ENCODE measurements at regions not wholly inside any gene's neighbourhood (a gene's known extent, or its start where the extent isn't known, plus 50 kb on each side); places are given as distances from the start of the nearest gene placed in this dataset.

DNA sequence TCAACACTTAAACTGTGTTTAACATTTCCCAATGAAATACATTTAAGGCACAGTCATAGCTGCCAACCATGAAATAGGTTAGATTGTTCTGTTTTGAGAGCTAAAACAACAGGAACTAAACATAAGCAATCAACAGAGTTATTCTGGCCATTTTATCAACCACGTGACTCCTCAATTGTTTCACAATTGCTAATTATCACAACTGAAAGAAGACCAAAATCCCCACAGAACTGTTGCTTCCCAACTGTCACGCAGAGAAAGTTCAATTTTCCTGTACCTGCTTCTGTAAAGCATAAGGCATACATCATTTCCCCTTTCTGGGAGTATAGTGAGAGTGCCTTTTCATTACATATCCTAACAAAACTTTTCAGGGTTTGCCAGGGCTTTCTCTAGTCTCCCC is 248.6 kb downstream of the EPHA4 start:
- no peak for DNase-seq (ENCODE audit: low read depth in 2 of 2)

DNA sequence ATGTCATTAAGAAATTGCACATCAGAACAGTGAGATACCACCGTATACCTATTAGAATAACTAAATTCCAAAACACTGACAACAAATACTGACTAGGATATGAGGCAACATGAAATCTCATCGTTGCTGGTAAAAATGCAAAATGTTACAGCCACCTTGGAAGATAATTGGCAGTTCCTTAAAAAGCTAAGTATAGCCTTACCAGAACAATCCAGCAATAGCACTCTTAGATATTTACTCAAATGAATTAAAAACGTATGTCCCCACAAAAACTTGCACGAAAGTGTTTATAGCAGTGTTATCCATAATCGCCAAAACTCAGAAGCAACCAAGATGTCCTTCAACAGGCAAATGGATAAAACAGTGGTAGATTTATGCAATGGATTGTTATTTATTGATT is 241.7 kb downstream of the EPHA4 start:
- DNase-seq (ENCODE audit: low read depth in 2 of 2): peak; percentile 26 to 36

DNA sequence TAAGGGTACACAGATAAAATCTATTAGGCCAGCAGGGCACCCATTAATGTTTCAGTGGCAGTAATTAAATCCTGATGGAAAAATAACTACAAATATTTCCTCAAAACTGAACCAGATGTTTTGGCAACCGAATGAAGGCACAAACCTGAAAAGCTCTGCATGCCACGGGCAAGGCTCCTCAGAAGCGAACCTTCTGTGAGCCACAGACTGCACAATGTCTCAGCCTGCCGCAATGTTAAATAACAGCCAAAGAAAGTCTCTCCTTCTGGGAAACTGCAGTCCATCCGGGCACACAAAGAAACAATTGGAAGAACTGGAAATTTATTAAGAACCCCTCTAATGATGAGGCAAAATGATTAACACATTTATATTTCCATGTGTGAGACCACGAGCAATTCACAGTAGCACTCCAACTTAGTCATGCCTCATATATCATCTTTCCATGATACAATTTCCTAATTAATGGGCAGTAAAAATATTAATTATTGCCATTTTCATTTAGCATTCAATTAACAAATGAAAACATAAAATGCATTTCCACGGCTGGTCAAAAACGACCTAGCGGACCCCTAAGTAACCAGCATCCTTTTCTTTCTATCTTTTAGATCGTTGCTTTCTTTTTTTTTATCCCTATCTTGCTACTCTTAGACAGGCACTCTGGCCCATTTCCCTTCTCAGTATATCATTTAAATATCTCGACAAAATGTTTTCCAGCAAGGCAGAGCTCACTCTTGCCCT is 237.5 kb downstream of the EPHA4 start:
- DNase-seq (ENCODE audit: low read depth in 2 of 2): peak; percentile 43 to 54

DNA sequence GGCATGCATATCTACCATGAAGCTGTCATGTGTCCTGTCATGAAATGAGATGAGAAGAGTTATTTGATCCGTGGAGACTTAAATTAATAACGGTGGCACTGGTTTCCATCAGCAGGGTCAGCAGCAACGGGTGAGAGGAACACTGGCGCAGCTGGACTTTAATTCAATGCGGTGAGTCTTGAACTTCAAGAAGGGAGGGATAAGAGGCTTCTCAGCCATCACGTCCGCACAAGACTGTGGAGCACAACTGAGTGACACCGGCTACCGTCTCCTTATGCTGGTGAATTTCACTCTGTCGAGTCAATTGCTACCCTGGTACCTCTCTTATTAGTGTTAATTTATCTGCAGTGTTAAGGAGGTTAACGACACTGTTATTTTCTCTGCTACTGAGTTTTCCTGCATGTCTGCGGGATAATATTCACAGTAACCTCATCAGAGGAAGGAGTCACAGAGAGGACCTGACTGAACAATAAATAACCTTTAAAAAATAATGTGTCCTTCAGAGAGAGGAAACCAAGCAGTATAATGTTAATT is 236.8 kb downstream of the EPHA4 start:
- DNase-seq (ENCODE audit: low read depth in 2 of 2): no peak

DNA sequence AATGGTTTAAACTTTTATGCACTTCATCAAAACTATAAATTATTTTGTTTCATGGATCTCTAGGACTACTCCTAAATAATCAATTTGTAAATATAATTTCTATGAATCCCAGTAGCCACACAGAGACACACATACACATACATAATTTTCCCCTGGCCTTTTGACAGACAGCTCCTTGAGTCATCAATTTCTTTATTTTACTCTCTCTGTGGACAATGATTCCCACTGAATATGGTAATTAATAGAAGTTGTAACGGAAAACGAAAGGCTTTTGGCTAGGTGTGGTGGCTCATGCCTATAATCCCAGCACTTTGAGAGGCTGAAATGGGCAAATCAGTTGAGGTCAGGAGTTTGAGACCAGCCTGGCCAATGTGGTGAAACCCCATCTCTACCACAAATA is 235.1 kb downstream of the EPHA4 start:
- no peak for DNase-seq (ENCODE audit: low read depth in 2 of 2)

DNA sequence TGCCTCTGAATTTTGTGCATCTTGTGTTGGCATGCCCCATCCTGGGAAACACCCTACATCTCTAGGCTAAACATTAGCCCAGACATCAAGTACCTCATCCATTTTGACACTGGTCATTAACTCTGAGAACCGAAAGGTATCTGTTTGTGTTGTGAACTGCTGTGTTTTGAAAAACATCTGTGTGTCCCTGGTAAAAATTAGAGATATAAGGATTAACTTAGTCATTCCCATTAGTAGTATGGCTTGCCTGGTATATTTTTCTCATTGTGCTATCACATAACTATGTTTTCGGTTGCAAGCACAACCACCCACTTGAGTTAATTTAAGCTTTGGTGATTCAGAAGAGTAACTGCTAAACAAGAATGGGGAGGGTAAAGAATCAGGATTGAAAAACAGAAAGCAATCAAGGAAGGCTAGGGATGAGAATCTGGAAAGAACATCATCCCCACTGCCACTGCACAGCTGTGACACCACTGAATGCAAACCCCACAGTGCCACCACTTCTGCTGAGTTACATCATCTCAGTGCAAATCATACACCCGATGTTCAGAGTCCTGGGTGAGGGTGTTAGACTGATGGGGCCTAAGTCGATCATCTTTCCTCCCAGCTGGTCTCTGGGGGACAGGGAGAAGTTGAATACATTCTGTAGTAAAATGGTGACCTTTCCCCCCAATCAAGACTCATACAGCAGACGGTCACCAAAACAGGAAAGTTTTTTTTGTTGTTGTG is 234.0 kb downstream of the EPHA4 start:
- no peak for DNase-seq (ENCODE audit: low read depth in 2 of 2)

DNA sequence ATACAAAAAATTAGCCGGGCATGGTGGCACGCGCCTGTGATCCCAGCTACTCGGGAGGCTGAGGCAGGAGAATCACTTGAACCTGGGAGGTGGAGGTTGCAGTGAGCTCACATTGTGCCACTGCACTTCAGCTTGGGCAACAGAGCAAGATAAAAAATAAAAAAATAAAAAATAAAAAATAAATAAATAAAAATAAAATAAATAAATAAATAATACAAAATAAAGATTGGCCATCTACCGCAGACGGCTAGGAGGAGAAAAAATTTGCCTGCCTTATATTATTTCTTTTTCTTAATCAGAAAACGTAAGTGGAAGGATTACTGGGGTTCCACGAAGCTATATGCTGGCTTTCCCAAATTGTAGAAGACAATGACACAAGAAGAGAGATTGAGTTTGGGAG is 229.7 kb downstream of the EPHA4 start:
- no peak for DNase-seq (ENCODE audit: low read depth in 2 of 2)

DNA sequence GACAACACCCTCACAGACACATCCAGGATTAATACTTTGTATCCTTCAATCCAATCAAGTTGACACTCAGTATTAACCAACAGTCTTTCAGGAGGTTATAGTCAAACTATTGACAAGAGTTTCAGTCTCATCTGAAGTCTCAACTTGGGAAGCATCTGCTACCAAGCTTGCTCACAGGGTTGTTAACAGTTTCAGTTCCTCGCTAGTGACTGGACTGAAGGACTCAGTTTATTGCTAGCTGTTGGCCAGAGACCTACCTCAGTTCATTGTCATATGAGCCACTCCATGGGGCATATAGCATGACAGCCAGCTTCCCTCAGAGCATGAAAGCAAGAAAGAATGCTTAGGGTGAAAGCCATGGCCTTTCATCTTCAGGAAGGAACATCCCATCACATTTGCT is 228.6 kb downstream of the EPHA4 start:
- no peak for DNase-seq (ENCODE audit: low read depth in 2 of 2)

DNA sequence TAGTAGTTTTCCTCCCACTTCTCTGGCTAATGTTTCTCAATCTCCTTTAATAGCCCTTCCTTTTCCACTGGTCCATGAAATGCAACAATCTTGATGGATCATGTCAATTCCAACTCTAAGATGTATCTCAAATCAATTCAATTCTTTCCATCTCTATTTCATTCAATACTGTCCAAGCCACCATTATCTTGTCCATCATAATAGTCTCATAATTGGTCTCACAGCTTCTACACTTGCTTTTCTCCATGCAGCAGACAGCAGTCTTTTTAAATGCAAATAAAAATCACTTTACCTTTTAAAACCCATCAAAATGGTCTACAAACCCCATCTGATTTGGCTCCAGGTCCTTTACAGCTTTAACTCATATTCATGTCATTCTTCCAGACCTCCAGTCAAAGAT is 226.6 kb downstream of the EPHA4 start:
- DNase-seq (ENCODE audit: low read depth in 2 of 2): no peak

DNA sequence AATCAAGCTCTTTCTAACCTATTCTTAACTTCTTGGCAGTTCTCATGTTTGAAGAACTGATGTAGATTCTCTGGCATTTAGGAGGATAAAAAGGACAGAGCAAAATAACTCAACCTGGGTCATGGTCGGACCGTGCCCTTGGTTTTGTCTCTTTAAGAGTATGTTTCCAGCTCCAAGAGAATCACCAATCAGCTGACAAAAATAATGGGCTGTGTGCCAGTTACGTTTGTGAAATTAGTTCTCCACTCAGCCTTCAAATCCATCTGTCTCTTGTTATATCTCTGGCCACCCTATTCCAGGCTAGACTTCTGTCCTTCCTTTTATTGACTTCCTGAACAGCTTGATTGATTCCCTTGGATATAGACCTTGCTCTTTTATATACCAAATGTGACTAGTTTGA is 225.7 kb downstream of the EPHA4 start:
- no peak for DNase-seq (ENCODE audit: low read depth in 2 of 2)

DNA sequence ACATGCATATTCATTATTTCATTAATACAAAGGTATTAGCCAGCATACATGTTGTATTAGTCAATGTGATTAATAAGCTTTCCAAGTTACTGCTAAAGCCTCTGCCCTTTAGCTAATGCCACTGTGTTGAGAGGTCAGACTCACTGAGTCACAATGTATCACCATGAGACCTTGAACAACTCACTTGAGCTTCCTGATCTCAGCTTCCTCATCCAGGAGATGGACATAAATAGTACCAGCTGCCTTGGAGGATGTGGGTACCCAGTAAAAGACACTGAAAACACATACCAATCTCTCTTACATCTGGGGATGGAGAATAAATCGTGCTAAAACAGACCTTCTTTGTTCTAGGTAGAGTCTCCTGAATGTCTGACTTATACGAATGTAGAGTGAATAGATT is 224.6 kb downstream of the EPHA4 start:
- no peak for DNase-seq (ENCODE audit: low read depth in 2 of 2)

DNA sequence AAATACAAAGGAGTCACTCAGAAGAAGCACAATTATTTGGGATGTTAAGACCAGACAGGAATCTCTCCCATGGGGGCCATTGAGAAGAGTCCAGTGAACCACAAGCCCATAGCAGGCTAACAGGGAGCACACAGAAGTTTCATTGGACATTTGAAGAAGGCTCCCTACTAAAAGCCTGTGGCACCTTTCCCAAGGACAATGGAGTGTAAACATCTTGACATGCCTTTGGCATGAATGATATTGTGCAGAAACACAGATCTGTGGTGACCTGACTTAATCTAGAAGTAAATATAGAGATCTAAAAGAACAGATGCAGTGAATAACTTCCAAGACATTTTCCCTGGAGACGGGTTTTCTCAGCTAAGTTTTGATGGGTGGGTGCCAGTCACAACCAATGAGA is 221.5 kb downstream of the EPHA4 start:
- no peak for DNase-seq (ENCODE audit: low read depth in 2 of 2)

DNA sequence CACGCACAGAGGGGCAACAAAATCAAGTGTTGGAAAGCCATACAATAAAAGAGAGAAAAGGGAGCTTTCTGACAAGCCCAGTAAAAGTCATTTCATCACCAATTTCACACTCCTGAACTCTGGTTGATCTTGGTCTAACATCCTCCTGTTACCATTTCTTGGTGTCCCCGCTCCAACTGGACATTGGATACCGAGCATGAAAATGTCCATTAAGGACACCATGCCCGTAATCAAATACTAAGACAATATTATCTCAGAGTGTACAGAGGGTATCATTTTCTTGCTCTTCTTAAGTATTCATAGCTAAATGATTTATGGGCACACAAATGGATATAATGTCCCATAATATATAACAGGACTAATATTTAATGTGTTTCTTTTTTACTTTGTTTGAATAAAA is 218.9 kb downstream of the EPHA4 start:
- DNase-seq (ENCODE audit: low read depth in 2 of 2): no peak

DNA sequence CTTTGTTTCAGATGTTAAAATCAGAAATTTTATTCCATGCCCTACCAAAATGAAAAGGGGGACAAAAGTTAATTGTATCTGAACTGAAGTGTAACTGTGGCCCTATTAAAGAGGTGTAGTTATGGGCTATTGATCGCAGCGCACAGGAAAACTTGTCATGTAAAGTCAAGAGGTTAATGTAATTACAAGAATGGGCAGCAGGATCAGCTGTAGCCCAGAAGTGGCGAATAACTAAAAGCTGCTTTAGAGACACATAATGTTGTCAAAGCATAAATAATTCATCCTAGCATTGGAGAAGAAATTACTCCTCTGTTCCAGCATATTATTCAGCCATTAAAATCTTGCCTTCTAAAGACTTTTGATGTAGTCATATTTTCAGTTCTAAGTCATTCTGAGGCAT is 211.8 kb downstream of the EPHA4 start:
- no peak for DNase-seq (ENCODE audit: low read depth in 2 of 2)

DNA sequence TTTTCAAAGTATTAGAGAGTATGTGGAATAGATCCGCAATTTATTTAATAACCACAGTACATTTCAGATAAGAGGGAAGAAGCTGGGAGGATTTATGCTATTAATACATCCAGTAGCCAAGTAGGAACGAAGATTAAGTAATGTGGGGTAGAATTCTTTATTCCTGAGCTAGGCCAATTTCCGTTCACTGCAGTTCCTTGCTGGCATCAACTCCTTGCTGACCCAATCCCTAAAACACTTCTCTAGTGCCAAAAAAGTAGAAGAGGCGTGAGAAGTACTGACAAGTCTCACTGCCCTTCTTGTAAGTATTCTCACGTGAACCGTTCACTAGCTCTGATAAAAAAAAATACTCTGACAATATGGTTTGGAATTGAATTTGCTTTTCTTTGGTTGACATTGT is 211.4 kb downstream of the EPHA4 start:
- DNase-seq (ENCODE audit: low read depth in 2 of 2): no peak

DNA sequence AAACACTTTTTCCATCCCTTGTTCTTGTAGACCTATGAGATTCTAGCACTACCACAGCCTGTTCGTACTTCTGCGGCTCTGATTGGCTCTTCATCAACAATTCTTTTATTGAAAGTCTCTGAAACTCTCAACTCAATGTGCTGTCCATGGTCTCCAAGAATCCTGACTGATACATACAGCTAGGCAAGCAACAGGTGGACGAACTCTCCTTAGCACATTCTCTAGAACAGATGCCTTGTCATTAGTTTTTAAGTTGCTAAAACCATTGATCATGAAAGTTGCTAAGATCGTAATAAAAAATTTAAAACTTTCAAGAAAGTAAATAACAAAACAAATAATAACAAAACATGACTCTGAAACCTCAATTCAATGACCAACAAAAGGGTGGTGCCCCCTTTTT is 210.5 kb downstream of the EPHA4 start:
- DNase-seq (ENCODE audit: low read depth in 2 of 2): no peak

DNA sequence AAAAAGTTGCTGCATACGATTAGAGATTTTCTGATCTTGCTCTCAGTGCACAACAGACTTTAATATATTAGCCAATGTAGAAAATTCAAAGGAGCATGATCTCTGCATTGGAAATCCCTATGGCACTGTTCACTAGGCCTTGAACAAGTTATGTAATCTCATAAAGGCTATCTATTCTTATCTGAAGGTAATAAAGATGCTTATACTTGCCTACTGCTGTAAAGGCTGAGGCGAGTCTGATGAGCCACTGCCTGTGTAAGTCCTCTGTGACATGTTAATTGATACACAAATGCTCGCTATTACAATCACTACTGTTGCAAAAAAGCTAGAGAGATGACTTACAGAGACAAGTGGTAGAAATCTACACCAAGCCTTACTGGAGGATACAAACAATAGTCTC is 207.4 kb downstream of the EPHA4 start:
- no peak for DNase-seq (ENCODE audit: low read depth in 2 of 2)

Measured in fibroblast of skin of left quadriceps (primary cell).